ENCODE measurements at regions not wholly inside any gene's neighbourhood (a gene's known extent, or its start where the extent isn't known, plus 50 kb on each side); places are given as distances from the start of the nearest gene placed in this dataset.

GRCh38 chr9:79986437-79986836, 414.7 kb downstream of the TLE4 start:
- TF ChIP-seq CTCF (IDR thresholded peaks at IDR 0.05; ENCODE audit: poor library complexity) (no peak), EZH2phosphoT487 (IDR thresholded peaks at IDR 0.05; ENCODE audit: low read depth, severe bottlenecking, unreplicated experiment) (no peak)

All from hepatocyte (in vitro differentiated cells).